Esophagus (tissue), 2 donors: ENCODE measurements at regions not wholly inside any gene's neighbourhood (a gene's known extent, or its start where the extent isn't known, plus 50 kb on each side); places are given as distances from the start of the nearest gene placed in this dataset.

ENCODE experiments used
- H3K27ac ChIP-seq, 2 donors: one replicate each; pipeline ENCODE4 v1.5.1; 2013; ENCODE audit warnings: low read depth in 2 of 2, mild to moderate bottlenecking in 2 of 2, inconsistent platforms in 1 of 2, low read length in 1 of 2, moderate library complexity in 1 of 2
- H3K27me3 ChIP-seq, 2 donors: one replicate each; pipeline ENCODE4 v1.6.1; 2013; ENCODE audit warnings: low read length in 2 of 2, control low read depth in 1 of 2, mild to moderate bottlenecking in 1 of 2; ENCODE audit not compliant: insufficient read depth in 2 of 2, control insufficient read depth in 1 of 2
- H3K36me3 ChIP-seq, 2 donors: one replicate each; pipeline ENCODE4 v1.6.1; 2013; ENCODE audit warnings: low read length in 1 of 2; ENCODE audit not compliant: control insufficient read depth in 2 of 2, insufficient read depth in 2 of 2
- H3K4me1 ChIP-seq, 2 donors: one replicate each; pipeline ENCODE4 v1.6.1; 2013; ENCODE audit warnings: low read length in 1 of 2; ENCODE audit not compliant: control insufficient read depth in 2 of 2, insufficient read depth in 2 of 2
- H3K4me3 ChIP-seq, 2 donors: one replicate each; pipeline ENCODE4 v1.5.1; 2013; ENCODE audit warnings: low read length in 2 of 2, mild to moderate bottlenecking in 2 of 2, low read depth in 1 of 2, moderate library complexity in 1 of 2
- H3K9me3 ChIP-seq, 2 donors: one replicate each; pipeline ENCODE4 v1.6.1; 2013; ENCODE audit warnings: mild to moderate bottlenecking in 2 of 2, low read depth in 1 of 2, low read length in 1 of 2, moderate library complexity in 1 of 2; ENCODE audit not compliant: control insufficient read depth in 2 of 2, insufficient read depth in 1 of 2
- WGBS, 2 donors: extraction: QIAGEN DNeasy Blood & Tissue Kit; methylation state at CpG; one replicate each; pipeline ENCODE4 v1.1.7; 2013; 5-methylcytosine and 5-hydroxymethylcytosine counted together
- donor health status: healthy with polysubstance abuse.
- donor health status: Bipolar disorder and iron deficiency.

DNA sequence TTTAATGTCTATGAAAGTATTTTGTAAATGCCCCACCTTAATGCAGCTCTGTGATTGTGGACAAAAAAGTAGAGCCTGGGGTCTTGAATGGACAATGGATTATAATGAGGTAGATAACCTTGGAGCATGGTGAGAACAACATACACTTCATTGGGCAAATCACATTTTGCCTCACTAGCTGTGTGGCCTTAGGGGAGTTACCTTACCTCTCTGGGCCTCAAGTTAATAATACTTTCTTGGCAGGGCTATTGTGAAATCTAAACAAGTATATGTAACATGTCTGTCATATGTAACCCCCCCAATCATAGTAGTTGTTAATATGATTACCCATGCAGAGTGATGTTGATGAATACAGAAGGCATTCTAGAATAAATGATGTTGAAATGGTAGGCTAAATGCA, 213.6 kb upstream of the ANKRD55 start:
- no peaks in the 10 kb centered on the region for H3K27me3 ChIP-seq
- H3K27ac ChIP-seq = no peak overlapping the region
- no peaks in the 10 kb centered on the region for H3K36me3 ChIP-seq
- H3K4me1 ChIP-seq = peaks cover 0 to 7% of the 10 kb centered on the region in 2 donors
- H3K9me3 ChIP-seq = no peaks in the 10 kb centered on the region
- H3K4me3 ChIP-seq = no peak overlapping the region

DNA sequence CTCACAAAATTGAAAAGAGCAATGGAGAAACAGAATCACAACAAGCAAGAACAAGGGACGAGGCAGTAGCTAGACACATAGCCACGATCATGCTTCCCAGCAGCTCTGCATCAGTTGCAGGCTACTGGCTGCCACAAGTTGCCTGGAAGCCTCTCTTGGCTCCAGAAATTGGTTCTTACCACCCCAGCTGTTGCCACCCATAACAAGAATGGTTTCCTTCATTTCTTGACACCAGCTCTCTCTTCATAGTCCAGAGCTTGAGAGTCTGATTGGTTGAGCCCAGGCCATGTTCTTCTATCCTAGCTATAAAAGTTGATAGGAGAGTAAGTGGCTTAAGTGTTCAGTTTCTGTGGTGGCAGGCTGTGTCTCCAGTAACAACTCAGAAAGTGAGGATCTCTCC, 210.7 kb upstream of the ANKRD55 start:
- Histone ChIP-seq H3K36me3 (no peaks in the 10 kb centered on the region), H3K4me3 (no peak overlapping the region), H3K9me3 (no peaks in the 10 kb centered on the region), H3K4me1 (peaks cover 0 to 2% of the 10 kb centered on the region in 2 donors), H3K27me3 (no peaks in the 10 kb centered on the region), H3K27ac (no peak overlapping the region)
- 85 to 92% methylated on average over 2 of the region's 2 CpGs for WGBS, 2 donors

DNA sequence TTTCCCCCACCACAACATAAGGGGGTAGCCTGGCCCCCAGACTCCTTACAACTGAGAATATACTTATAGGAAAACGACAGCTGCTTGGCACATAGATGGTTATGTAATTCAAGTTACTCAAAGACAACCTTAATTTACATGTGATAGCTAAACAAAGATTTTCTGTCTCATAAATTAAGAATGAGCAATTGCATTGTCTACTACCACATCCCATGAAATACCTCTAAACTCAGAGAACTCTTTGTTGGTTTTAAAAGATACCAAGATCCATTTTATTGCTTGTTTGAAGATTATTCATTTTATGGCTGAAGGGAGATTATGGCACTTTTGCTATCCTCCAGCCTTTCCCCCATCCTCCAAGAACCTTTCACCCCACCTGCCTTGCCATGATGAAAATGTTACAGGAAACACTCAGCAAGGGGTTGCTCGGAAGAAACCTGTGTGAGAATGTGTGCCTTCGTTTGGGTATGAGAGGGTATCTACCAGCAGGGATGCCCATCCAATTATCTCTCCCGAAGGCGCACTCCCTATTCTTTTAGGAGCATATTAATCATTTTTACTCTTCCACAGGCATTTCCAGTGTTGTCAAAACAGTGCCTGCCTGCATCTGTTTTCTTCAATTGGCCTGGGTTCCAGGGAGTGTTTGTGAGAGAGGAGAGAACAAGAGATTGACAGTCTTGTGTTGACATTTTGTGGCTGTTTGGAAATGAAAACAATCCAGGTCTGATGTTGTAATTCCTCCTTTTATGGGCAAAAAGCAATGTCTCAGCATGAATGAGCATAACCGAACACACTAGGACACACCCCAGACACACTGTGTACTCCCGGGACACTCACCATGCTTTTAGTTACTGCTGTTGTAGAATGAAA, 208.0 kb upstream of the ANKRD55 start:
- Histone ChIP-seq H3K27me3 (no peaks in the 10 kb centered on the region), H3K9me3 (no peaks in the 10 kb centered on the region), H3K36me3 (no peaks in the 10 kb centered on the region), H3K4me1 (peaks cover 0 to 2% of the 10 kb centered on the region in 2 donors), H3K27ac (peak overlapping the region; percentile 18 to 56), H3K4me3 (no peak overlapping the region)
- WGBS, 2 donors = 41 to 49% methylated on average over 7 of the region's 7 CpGs

GRCh38 chr5:56434986-56435385, 201.9 kb upstream of the ANKRD55 start:
- no peak overlapping the region for H3K27ac ChIP-seq

GRCh38 chr5:56433039-56433617, 200.0 kb upstream of the ANKRD55 start:
- Histone ChIP-seq H3K27ac (no peak overlapping the region), H3K9me3 (no peaks in the 10 kb centered on the region), H3K4me3 (no peak overlapping the region), H3K36me3 (no peaks in the 10 kb centered on the region), H3K4me1 (peaks cover 0 to 4% of the 10 kb centered on the region in 2 donors), H3K27me3 (no peaks in the 10 kb centered on the region)
- 65 to 78% methylated on average over 2 of the region's 2 CpGs for WGBS, 2 donors

More at GRCh38 chr5:56434986-56435385, 201.9 kb upstream of the ANKRD55 start:
- H3K4me3 ChIP-seq = no peak overlapping the region
- no peaks in the 10 kb centered on the region for H3K9me3 ChIP-seq
- H3K27me3 ChIP-seq = no peaks in the 10 kb centered on the region
- H3K36me3 ChIP-seq = no peaks in the 10 kb centered on the region
- no peaks in the 10 kb centered on the region for H3K4me1 ChIP-seq
- WGBS, 2 donors = 64 to 65% methylated on average over 3 of the region's 3 CpGs

DNA sequence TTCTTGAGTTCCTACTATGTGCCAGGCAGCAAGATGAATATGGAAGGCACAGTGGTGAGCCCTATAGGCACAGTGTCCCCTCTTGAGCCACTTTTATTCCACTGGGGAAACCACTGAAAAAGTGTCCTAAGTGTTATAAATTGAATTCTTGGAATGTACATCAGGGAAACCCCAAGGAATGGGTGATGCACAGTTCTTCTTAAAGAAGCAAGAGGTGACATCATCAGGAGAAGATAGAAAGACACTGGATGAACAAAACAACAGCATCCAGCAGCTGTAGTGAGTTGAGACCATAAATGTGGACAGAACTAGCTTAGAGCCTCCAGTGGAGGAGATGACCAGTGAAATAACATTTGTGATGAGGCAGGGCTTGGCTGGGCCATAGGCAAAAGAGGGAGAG, 199.2 kb upstream of the ANKRD55 start:
- no peaks in the 10 kb centered on the region for H3K36me3 ChIP-seq
- peaks cover 0 to 4% of the 10 kb centered on the region in 2 donors for H3K4me1 ChIP-seq
- H3K9me3 ChIP-seq = no peaks in the 10 kb centered on the region
- H3K27ac ChIP-seq = no peak overlapping the region
- no peak overlapping the region for H3K4me3 ChIP-seq
- H3K27me3 ChIP-seq = no peaks in the 10 kb centered on the region

DNA sequence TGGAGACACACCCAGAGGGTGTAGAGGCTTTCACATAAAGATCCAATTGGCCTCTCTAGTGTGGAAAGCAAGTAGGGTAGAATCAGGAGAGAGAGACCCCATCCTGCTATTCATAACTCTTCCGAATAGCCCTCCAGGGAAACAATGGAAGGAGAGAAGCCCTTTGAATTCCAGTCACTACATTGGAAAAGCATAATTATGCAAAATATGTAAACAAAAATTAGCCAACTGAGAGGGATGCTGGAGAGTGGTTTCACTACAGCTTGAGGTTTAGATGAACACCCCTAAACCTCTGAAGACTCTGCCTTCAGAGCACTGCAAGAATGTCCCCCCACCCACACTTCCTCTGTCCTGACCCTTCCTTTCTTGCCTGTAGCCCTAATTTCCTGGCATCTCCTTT, 197.3 kb upstream of the ANKRD55 start:
- no peak overlapping the region for H3K4me3 ChIP-seq
- no peaks in the 10 kb centered on the region for H3K27me3 ChIP-seq
- H3K9me3 ChIP-seq = no peaks in the 10 kb centered on the region
- H3K4me1 ChIP-seq = peaks cover 0 to 4% of the 10 kb centered on the region in 2 donors
- no peaks in the 10 kb centered on the region for H3K36me3 ChIP-seq
- no peak overlapping the region for H3K27ac ChIP-seq
- WGBS, 2 donors = 68 to 83% methylated on average over 1 of the region's 1 CpG

GRCh38 chr5:56429110-56429561, 196.0 kb upstream of the ANKRD55 start:
- H3K27me3 ChIP-seq = no peaks in the 10 kb centered on the region
- WGBS, 2 donors = 64 to 70% methylated on average over 6 of the region's 6 CpGs
- H3K4me1 ChIP-seq = peaks cover 0 to 4% of the 10 kb centered on the region in 2 donors
- H3K9me3 ChIP-seq = no peaks in the 10 kb centered on the region
- H3K4me3 ChIP-seq = no peak overlapping the region
- no peaks in the 10 kb centered on the region for H3K36me3 ChIP-seq
- no peak overlapping the region for H3K27ac ChIP-seq

- Histone ChIP-seq H3K9me3 (no peaks in the 10 kb centered on the region), H3K27me3 (no peaks in the 10 kb centered on the region), H3K4me3 (no peak overlapping the region), H3K4me1 (peaks cover 0 to 7% of the 10 kb centered on the region in 2 donors), H3K27ac (no peak overlapping the region), H3K36me3 (no peaks in the 10 kb centered on the region)
- 88 to 92% methylated on average over 4 of the region's 4 CpGs for WGBS, 2 donors
Measured at GRCh38 chr5:56426693-56427092, 193.6 kb upstream of the ANKRD55 start.
